Panc1 (cell line): ENCODE measurements at regions not wholly inside any gene's neighbourhood (a gene's known extent, or its start where the extent isn't known, plus 50 kb on each side); places are given as distances from the start of the nearest gene placed in this dataset.

ENCODE experiments used
- ATAC-seq: fragments of 200-7000 bp; cut with Tn5 transposase; 2 replicates; pipeline ENCODE4 v1.9.1; 2020; ENCODE audit warnings: mild to moderate bottlenecking, moderate library complexity
- BruUV-seq: library from RNA; stranded (reverse); fragments of 400-500 nt; replicated peaks from 2 replicates; lab custom pipeline; 2021; lab: Mats Ljungman, UMichigan
- CTCF ChIA-PET: fragments of 300-600 bp; sonication (Branson Sonifier 250); formaldehyde crosslinking; loops from one replicate; lab custom pipeline; 2022; ENCODE audit warnings: antibody characterized with exemption; lab: Charles Lee
- POLR2A ChIA-PET: fragments of 300-600 bp; sonication (Branson Sonifier 250); formaldehyde crosslinking; loops from one replicate; lab custom pipeline; 2022; ENCODE audit warnings: antibody characterized with exemption; lab: Charles Lee
- DNase-seq: peaks from one replicate; pipeline ENCODE4 v3.0.0-alpha.2; 2010; ENCODE audit warnings: low read depth, low spot score
- H3K27ac ChIP-seq: 2 replicates; pipeline ENCODE4 v1.5.1; 2011; ENCODE audit warnings: mild to moderate bottlenecking, low read length, inconsistent platforms
- H3K27me3 ChIP-seq: fragments of 200-500 bp; sonication (Bioruptor generic); 2 replicates; pipeline ENCODE4 v1.6.0; 2014; ENCODE audit warnings: low read length, inconsistent platforms; ENCODE audit not compliant: control insufficient read depth, insufficient read depth
- H3K36me3 ChIP-seq: fragments of 200-500 bp; sonication (Bioruptor generic); 2 replicates; pipeline ENCODE4 v1.5.1; 2014; ENCODE audit warnings: inconsistent platforms, mild to moderate bottlenecking, low read length, moderate library complexity; ENCODE audit not compliant: control insufficient read depth, insufficient read depth
- H3K4me1 ChIP-seq: 2 replicates; pipeline ENCODE4 v1.5.1; 2011; ENCODE audit warnings: inconsistent platforms, mild to moderate bottlenecking, low read length, moderate library complexity; ENCODE audit not compliant: control insufficient read depth, insufficient read depth
- H3K4me3 ChIP-seq, 2 experiments: 2 replicates each; pipeline ENCODE4 v1.5.1; 2011 to 2012; ENCODE audit warnings: low read depth in 2 of 2, low read length in 2 of 2, mild to moderate bottlenecking in 2 of 2, inconsistent platforms in 1 of 2, moderate library complexity in 1 of 2
- H3K9me3 ChIP-seq: fragments of 200-500 bp; sonication (Bioruptor generic); 2 replicates; pipeline ENCODE4 v1.5.1; 2014; ENCODE audit warnings: low read depth, mild to moderate bottlenecking, inconsistent platforms, low read length, moderate library complexity; ENCODE audit not compliant: control insufficient read depth, insufficient read depth
- CTCF ChIP-seq: fragments of 450-650 bp; IDR thresholded peaks from 2 replicates; pipeline ENCODE4 v1.5.1; 2017; ENCODE audit warnings: mild to moderate bottlenecking
- POLR2AphosphoS5 ChIP-seq: IDR thresholded peaks from 2 replicates; pipeline ENCODE4 v1.6.1; 2012; ENCODE audit warnings: mild to moderate bottlenecking, low read depth, low read length, moderate library complexity
- REST ChIP-seq, 2 experiments: IDR thresholded peaks; 2 replicates each; pipeline ENCODE4 v1.6.1; 2011 to 2012; ENCODE audit warnings: low read depth in 2 of 2, control low read depth in 1 of 2, low read length in 1 of 2, mild to moderate bottlenecking in 1 of 2, moderate library complexity in 1 of 2; ENCODE audit not compliant: insufficient read depth in 1 of 2
- SIN3A ChIP-seq: IDR thresholded peaks from 2 replicates; pipeline ENCODE4 v1.6.1; 2012; ENCODE audit warnings: low read depth, mild to moderate bottlenecking, low read length, moderate library complexity, borderline replicate concordance; ENCODE audit not compliant: insufficient read depth
- TCF7L2 ChIP-seq: IDR thresholded peaks from 2 replicates; pipeline ENCODE4 v1.6.1; 2011; ENCODE audit warnings: mild to moderate bottlenecking, low read depth, low read length, inconsistent platforms
- in situ Hi-C: cut with HindIII; loops from 2 replicates; pipeline ENCODE4 v1.10.0; 2016; ENCODE audit warnings: low sequenced_read_pairs, low pct_unique_long_range_greater_than_20kb
- intact Hi-C: fragments of 100-400 bp; cut with micrococcal nuclease; formaldehyde crosslinking; loops from one replicate; pipeline ENCODE4 v1.10.0; 2022; ENCODE audit not compliant: unreplicated experiment

- Histone ChIP-seq H3K4me3 (no peak overlapping the region), H3K9me3 (no peaks in the 10 kb centered on the region), H3K27me3 (no peaks in the 10 kb centered on the region), H3K36me3 (no peaks in the 10 kb centered on the region), H3K27ac (no peak overlapping the region), H3K4me1 (no peaks in the 10 kb centered on the region)
- intact Hi-C loops = no loop called here
- TF ChIP-seq POLR2AphosphoS5 = no peak
- no peak for TF ChIP-seq SIN3A
- no peak for TF ChIP-seq TCF7L2
- TF ChIP-seq CTCF = no peak
- no peak for TF ChIP-seq REST (IDR thresholded peaks at IDR 0.05; ENCODE audit: insufficient read depth in 1 of 2, low read depth in 2 of 2, low read length in 1 of 2)
- CTCF ChIA-PET = no interaction called here
- POLR2A ChIA-PET = no interaction called here
- in situ Hi-C loops = no loop called here
- ATAC-seq = no peak
- no TSS peak for BruUV-seq
- no peak for DNase-seq
Measured at GRCh38 chr2:18230668-18231067, 329.8 kb downstream of the RDH14 start.

GRCh38 chr2:18219676-18220075 is 340.8 kb downstream of the RDH14 start:
- Histone ChIP-seq H3K4me1 (no peaks in the 10 kb centered on the region), H3K27ac (no peak overlapping the region), H3K36me3 (no peaks in the 10 kb centered on the region), H3K9me3 (no peaks in the 10 kb centered on the region), H3K4me3 (no peak overlapping the region), H3K27me3 (no peaks in the 10 kb centered on the region)
- ChIA-PET CTCF (no interaction called here), POLR2A (no interaction called here)
- BruUV-seq = no TSS peak
- ATAC-seq (no peak), DNase-seq (no peak)
- in situ Hi-C loops = no loop called here
- TF ChIP-seq POLR2AphosphoS5 (no peak), TCF7L2 (no peak), CTCF (no peak), SIN3A (no peak)
- intact Hi-C loops = no loop called here
